GM12878 (cell line): ENCODE measurements at regions not wholly inside any gene's neighbourhood (a gene's known extent, or its start where the extent isn't known, plus 50 kb on each side); places are given as distances from the start of the nearest gene placed in this dataset.

Source experiments
- ATAC-seq: fragments of 200-7000 bp; cut with Tn5 transposase; 3 replicates; pipeline ENCODE4 v1.9.1; 2020; ENCODE audit warnings: mild to moderate bottlenecking, moderate library complexity
- BruUV-seq: library from RNA; stranded (reverse); fragments of 400-500 nt; replicated peaks from 2 replicates; lab custom pipeline; 2021; lab: Mats Ljungman, UMichigan
- CTCF ChIA-PET: fragments of 300-600 bp; sonication (Branson Sonifier 250); formaldehyde crosslinking; extraction: SDS; loops from one replicate; lab custom pipeline; 2021; ENCODE audit warnings: inconsistent platforms; lab: Yijun Ruan, JAX
- POLR2A ChIA-PET: fragments of 350-600 bp; formaldehyde crosslinking; extraction: SDS; loops from one replicate; lab custom pipeline; 2021; ENCODE audit warnings: inconsistent platforms; lab: Charles Lee
- RAD21 ChIA-PET: fragments of 300-600 bp; sonication (Branson Sonifier 250); formaldehyde crosslinking; loops from one replicate; lab custom pipeline; 2023; ENCODE audit warnings: antibody characterized with exemption; ENCODE audit not compliant: unreplicated experiment; lab: Charles Lee
- SMC1A ChIA-PET: fragments of 300-600 bp; sonication (Branson Sonifier 250); formaldehyde crosslinking; loops from one replicate; lab custom pipeline; 2023; ENCODE audit not compliant: unreplicated experiment, uncharacterized antibody; lab: Charles Lee
- DNase-seq: peaks from one replicate; pipeline ENCODE4 v3.0.0-alpha.2; 2011; ENCODE audit warnings: low read depth, low spot score
- FAIRE-seq: peaks from 3 replicates; lab custom pipeline; 2011; peaks lifted over from hg19 to GRCh38; lab: Jason Lieb, UNC
- H2AFZ ChIP-seq: 2 replicates; pipeline ENCODE4 v1.6.0; 2011; ENCODE audit warnings: low read depth, low read length, control low read depth; ENCODE audit not compliant: control insufficient read depth
- H3K27ac ChIP-seq: 2 replicates; pipeline ENCODE4 v1.5.1; 2011; ENCODE audit warnings: control low read depth; ENCODE audit not compliant: control insufficient read depth, insufficient read depth
- H3K27me3 ChIP-seq, 2 experiments: replicated peaks in 1 of 2; 2 replicates each; pipeline versions ENCODE4 v1.6.0 to v1.6.1; 2011; ENCODE audit warnings: low read length in 1 of 2; ENCODE audit not compliant: control insufficient read depth in 2 of 2, insufficient read depth in 2 of 2
- H3K36me3 ChIP-seq, 2 experiments: 2 replicates each; pipeline ENCODE4 v1.5.1; 2011; ENCODE audit warnings: low read length in 1 of 2; ENCODE audit not compliant: control insufficient read depth in 2 of 2, insufficient read depth in 2 of 2
- H3K4me1 ChIP-seq: 2 replicates; pipeline ENCODE4 v1.6.1; 2011; ENCODE audit warnings: mild to moderate bottlenecking, low read length, moderate library complexity, mixed read lengths; ENCODE audit not compliant: control insufficient read depth, insufficient read depth
- H3K4me2 ChIP-seq: 2 replicates; pipeline ENCODE4 v1.6.0; 2011; ENCODE audit warnings: control low read depth; ENCODE audit not compliant: control insufficient read depth, insufficient read depth
- H3K4me3 ChIP-seq: fragments of 200-600 bp; sonication (generic); 2 replicates; pipeline ENCODE4 v1.5.1; 2016
- H3K79me2 ChIP-seq: 2 replicates; pipeline ENCODE4 v1.6.0; 2011; ENCODE audit warnings: low read length; ENCODE audit not compliant: control insufficient read depth, insufficient read depth
- H3K9ac ChIP-seq: 2 replicates; pipeline ENCODE4 v1.8.0; 2011; ENCODE audit warnings: low read length, control low read depth, mixed read lengths; ENCODE audit not compliant: control insufficient read depth, insufficient read depth
- H3K9me3 ChIP-seq: replicated peaks from 3 replicates; pipeline ENCODE4 v1.5.1; 2011; ENCODE audit warnings: mild to moderate bottlenecking, low read length; ENCODE audit not compliant: control insufficient read depth, insufficient read depth
- H4K20me1 ChIP-seq: 2 replicates; pipeline ENCODE4 v1.6.0; 2011; ENCODE audit not compliant: control insufficient read depth, insufficient read depth
- EGR1 ChIP-seq, 2 experiments: IDR thresholded peaks; 1 replicate in 1 of 2; 2 replicates in 1 of 2; pipeline ENCODE4 v1.6.1; 2011 to 2012; ENCODE audit warnings: low read depth in 2 of 2, low read length in 2 of 2, borderline replicate concordance in 1 of 2, mild to moderate bottlenecking in 1 of 2, moderate library complexity in 1 of 2
- ELK1 ChIP-seq: IDR thresholded peaks from 2 replicates; pipeline ENCODE4 v1.6.1; 2012; ENCODE audit warnings: low read depth, low read length, improper control_type of control experiment
- ESRRA ChIP-seq: IDR thresholded peaks from 2 replicates; pipeline ENCODE4 v1.6.1; 2012; ENCODE audit warnings: mild to moderate bottlenecking, low read length, improper control_type of control experiment
- EZH2 ChIP-seq: IDR thresholded peaks from 2 replicates; pipeline ENCODE4 v1.6.1; 2012; ENCODE audit warnings: low read depth, mild to moderate bottlenecking, control low read depth, inconsistent platforms, low read length, borderline replicate concordance; ENCODE audit not compliant: control insufficient read depth
- FOS ChIP-seq: IDR thresholded peaks from 3 replicates; pipeline ENCODE4 v1.6.1; 2011; ENCODE audit warnings: borderline replicate concordance; ENCODE audit not compliant: insufficient read length; ENCODE audit errors: extremely low read depth
- MAX ChIP-seq: IDR thresholded peaks from 2 replicates; pipeline ENCODE4 v1.6.1; 2012; ENCODE audit warnings: low read depth, low read length, improper control_type of control experiment
- POLR2AphosphoS2 ChIP-seq: IDR thresholded peaks from 2 replicates; pipeline ENCODE4 v1.6.1; 2011; ENCODE audit warnings: low read depth, mild to moderate bottlenecking, low read length, improper control_type of control experiment, moderate library complexity
- SIX5 ChIP-seq: IDR thresholded peaks from 2 replicates; pipeline ENCODE4 v1.6.1; 2011; ENCODE audit warnings: mild to moderate bottlenecking, low read depth, low read length, moderate library complexity; ENCODE audit not compliant: severe bottlenecking
- SREBF2 ChIP-seq: IDR thresholded peaks from 2 replicates; pipeline ENCODE4 v1.6.1; 2012; ENCODE audit warnings: mild to moderate bottlenecking, low read length
- ZNF217 ChIP-seq: fragments of 450-650 bp; IDR thresholded peaks from 2 replicates; pipeline ENCODE4 v1.6.1; 2017; ENCODE audit warnings: antibody characterized with exemption, mild to moderate bottlenecking
- WGBS: methylation state at CpG from one replicate; pipeline ENCODE4 v1.1.6; 2016; ENCODE audit warnings: low lambda C conversion rate; ENCODE audit not compliant: insufficient replicate concordance, insufficient coverage; ENCODE audit errors: missing lambda C conversion rate; 5-methylcytosine and 5-hydroxymethylcytosine counted together
- in situ Hi-C: fragments of 300-500 bp; cut with MboI; formaldehyde crosslinking; loops from 9 replicates; pipeline ENCODE4 v1.14.3; 2018; ENCODE audit warnings: mixed read lengths
- intact Hi-C: fragments of 100-400 bp; cut with micrococcal nuclease; formaldehyde crosslinking; loops from one replicate; pipeline ENCODE4 v1.14.2; 2022; ENCODE audit not compliant: unreplicated experiment
- TF ChIP-seq, protein P1 (sequence below): IDR thresholded peaks from 2 replicates; pipeline ENCODE4 v1.6.1; 2012; ENCODE audit warnings: improper control_type of control experiment, low read depth, low read length; ENCODE audit not compliant: insufficient replicate concordance

- ChIA-PET CTCF (no interaction called here), RAD21 (no interaction called here)
- BruUV-seq = no TSS peak
- no peaks in the 10 kb centered on the region for H3K36me3 ChIP-seq
- H4K20me1 ChIP-seq = no peaks in the 10 kb centered on the region
- DNase-seq = no peak
- TF ChIP-seq MAX (no peak), SREBF2 (no peak), ZNF217 (no peak), EGR1 (IDR thresholded peaks at IDR 0.05; ENCODE audit: borderline replicate concordance in 1 of 2, low read depth in 2 of 2, low read length in 2 of 2) (no peak)
- TF ChIP-seq, all 136 proteins: peak for 0
- Histone ChIP-seq H3K4me1 (no peaks in the 10 kb centered on the region), H3K4me3 (no peak overlapping the region), H3K79me2 (no peaks in the 10 kb centered on the region), H3K27me3 (no peaks in the 10 kb centered on the region), H3K9ac (no peak overlapping the region), H3K27ac (no peak overlapping the region), H3K9me3 (no peaks in the 10 kb centered on the region), H2AFZ (no peak overlapping the region), H3K4me2 (no peak overlapping the region)
- in situ Hi-C loops = no loop called here
- intact Hi-C loops = no loop called here
- FAIRE-seq = no peak
- ATAC-seq = no peak
- 0% methylated on average over 2 of the region's 2 CpGs for WGBS
- ChIA-PET POLR2A (interaction anchor here (0.6 kb wide), 1 partner anchor 9 kb away, joined by 5 read pairs; no protein-coding TSS in a partner anchor), SMC1A (no interaction called here)
Observed at GRCh38 chr2:234195516-234195915, 145.0 kb downstream of the SPP2 start.

- Histone ChIP-seq H3K79me2 (no peaks in the 10 kb centered on the region), H3K4me3 (no peak overlapping the region), H4K20me1 (no peaks in the 10 kb centered on the region), H2AFZ (no peak overlapping the region), H3K4me1 (no peaks in the 10 kb centered on the region), H3K9ac (no peak overlapping the region), H3K4me2 (no peak overlapping the region), H3K9me3 (no peaks in the 10 kb centered on the region), H3K27me3 (no peaks in the 10 kb centered on the region), H3K27ac (no peak overlapping the region), H3K36me3 (no peaks in the 10 kb centered on the region)
- ChIA-PET RAD21 (no interaction called here), CTCF (no interaction called here), POLR2A (no interaction called here), SMC1A (no interaction called here)
- whole genome bisulfite sequencing = 18% methylated on average over 7 of the region's 7 CpGs
- DNase-seq (no peak), ATAC-seq (no peak), FAIRE-seq (no peak)
- BruUV-seq = no TSS peak
- in situ Hi-C loops (no loop called here), intact Hi-C loops (no loop called here)
- TF ChIP-seq FOS = no peak
- TF ChIP-seq SIX5 = no peak
- TF ChIP-seq EZH2 = no peak
- TF ChIP-seq ELK1 = no peak
- TF ChIP-seq POLR2AphosphoS2 = no peak
- no peak for TF ChIP-seq ESRRA
- TF ChIP-seq, protein P1, sequence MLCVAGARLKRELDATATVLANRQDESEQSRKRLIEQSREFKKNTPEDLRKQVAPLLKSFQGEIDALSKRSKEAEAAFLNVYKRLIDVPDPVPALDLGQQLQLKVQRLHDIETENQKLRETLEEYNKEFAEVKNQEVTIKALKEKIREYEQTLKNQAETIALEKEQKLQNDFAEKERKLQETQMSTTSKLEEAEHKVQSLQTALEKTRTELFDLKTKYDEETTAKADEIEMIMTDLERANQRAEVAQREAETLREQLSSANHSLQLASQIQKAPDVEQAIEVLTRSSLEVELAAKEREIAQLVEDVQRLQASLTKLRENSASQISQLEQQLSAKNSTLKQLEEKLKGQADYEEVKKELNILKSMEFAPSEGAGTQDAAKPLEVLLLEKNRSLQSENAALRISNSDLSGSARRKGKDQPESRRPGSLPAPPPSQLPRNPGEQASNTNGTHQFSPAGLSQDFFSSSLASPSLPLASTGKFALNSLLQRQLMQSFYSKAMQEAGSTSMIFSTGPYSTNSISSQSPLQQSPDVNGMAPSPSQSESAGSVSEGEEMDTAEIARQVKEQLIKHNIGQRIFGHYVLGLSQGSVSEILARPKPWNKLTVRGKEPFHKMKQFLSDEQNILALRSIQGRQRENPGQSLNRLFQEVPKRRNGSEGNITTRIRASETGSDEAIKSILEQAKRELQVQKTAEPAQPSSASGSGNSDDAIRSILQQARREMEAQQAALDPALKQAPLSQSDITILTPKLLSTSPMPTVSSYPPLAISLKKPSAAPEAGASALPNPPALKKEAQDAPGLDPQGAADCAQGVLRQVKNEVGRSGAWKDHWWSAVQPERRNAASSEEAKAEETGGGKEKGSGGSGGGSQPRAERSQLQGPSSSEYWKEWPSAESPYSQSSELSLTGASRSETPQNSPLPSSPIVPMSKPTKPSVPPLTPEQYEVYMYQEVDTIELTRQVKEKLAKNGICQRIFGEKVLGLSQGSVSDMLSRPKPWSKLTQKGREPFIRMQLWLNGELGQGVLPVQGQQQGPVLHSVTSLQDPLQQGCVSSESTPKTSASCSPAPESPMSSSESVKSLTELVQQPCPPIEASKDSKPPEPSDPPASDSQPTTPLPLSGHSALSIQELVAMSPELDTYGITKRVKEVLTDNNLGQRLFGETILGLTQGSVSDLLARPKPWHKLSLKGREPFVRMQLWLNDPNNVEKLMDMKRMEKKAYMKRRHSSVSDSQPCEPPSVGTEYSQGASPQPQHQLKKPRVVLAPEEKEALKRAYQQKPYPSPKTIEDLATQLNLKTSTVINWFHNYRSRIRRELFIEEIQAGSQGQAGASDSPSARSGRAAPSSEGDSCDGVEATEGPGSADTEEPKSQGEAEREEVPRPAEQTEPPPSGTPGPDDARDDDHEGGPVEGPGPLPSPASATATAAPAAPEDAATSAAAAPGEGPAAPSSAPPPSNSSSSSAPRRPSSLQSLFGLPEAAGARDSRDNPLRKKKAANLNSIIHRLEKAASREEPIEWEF = no peak
Observed at GRCh38 chr2:234193977-234194563, 143.6 kb downstream of the SPP2 start.
